IPS DF 4.7 (cell line): ENCODE measurements at regions not wholly inside any gene's neighbourhood (a gene's known extent, or its start where the extent isn't known, plus 50 kb on each side); places are given as distances from the start of the nearest gene placed in this dataset.
"Not testable (repeated sequence)": the region's sequence is repeated elsewhere in the genome, so short reads cannot be mapped to it uniquely, and the experiment has no call there.

ENCODE experiments used
- DNase-seq: peaks from one replicate; pipeline ENCODE4 v3.0.0-alpha.2; 2013; ENCODE audit warnings: low spot score; ENCODE audit errors: extremely low read depth

- DNase-seq = no peak
Measured at GRCh38 chr3:72628065-72628464, 220.2 kb downstream of the SHQ1 start.

GRCh38 chr3:72627271-72627670 lies 221.0 kb downstream of the SHQ1 start:
- DNase-seq = no peak

- no peak for DNase-seq
Measured at GRCh38 chr3:72625602-72626337, 222.5 kb downstream of the SHQ1 start.

- no peak for DNase-seq
Measured at GRCh38 chr3:72624656-72625055, 223.6 kb downstream of the SHQ1 start.

GRCh38 chr3:72618739-72619138 lies 229.5 kb downstream of the SHQ1 start:
- DNase-seq = no peak

- DNase-seq = no peak
Measured at GRCh38 chr3:72617424-72618024, 230.7 kb downstream of the SHQ1 start.

GRCh38 chr3:72615776-72616175 lies 232.5 kb downstream of the SHQ1 start:
- DNase-seq = no peak

GRCh38 chr3:72615182-72615581 lies 233.1 kb downstream of the SHQ1 start:
- DNase-seq = no peak

GRCh38 chr3:72614394-72615074 lies 233.7 kb downstream of the SHQ1 start:
- no peak for DNase-seq

- no peak for DNase-seq
Measured at GRCh38 chr3:72613871-72614270, 234.4 kb downstream of the SHQ1 start.

GRCh38 chr3:72609114-72609513 lies 239.1 kb downstream of the SHQ1 start:
- DNase-seq = not testable (repeated sequence)

- DNase-seq = no peak
Measured at GRCh38 chr3:72606005-72606800, 242.0 kb downstream of the SHQ1 start.

- DNase-seq = no peak
Measured at GRCh38 chr3:72604328-72604727, 243.9 kb downstream of the SHQ1 start.

- no peak for DNase-seq
Measured at GRCh38 chr3:72601983-72602750, 246.1 kb downstream of the SHQ1 start.

- no peak for DNase-seq
Measured at GRCh38 chr3:72601060-72601459, 247.2 kb downstream of the SHQ1 start.

- DNase-seq = no peak
Measured at GRCh38 chr3:72597756-72598195, 250.5 kb downstream of the SHQ1 start.

GRCh38 chr3:72597043-72597442 lies 251.2 kb downstream of the SHQ1 start:
- DNase-seq = no peak

- DNase-seq = no peak
Measured at GRCh38 chr3:72595927-72596610, 252.2 kb downstream of the SHQ1 start.

- no peak for DNase-seq
Measured at GRCh38 chr3:72595376-72595775, 252.9 kb downstream of the SHQ1 start.

- no peak for DNase-seq
Measured at GRCh38 chr3:72594615-72595215, 253.5 kb downstream of the SHQ1 start.
